IPS-NIHi7 (cell line): ENCODE measurements at regions not wholly inside any gene's neighbourhood (a gene's known extent, or its start where the extent isn't known, plus 50 kb on each side); places are given as distances from the start of the nearest gene placed in this dataset.

Experiments
- DNase-seq: peaks from one replicate; pipeline ENCODE4 v3.0.0; 2012; ENCODE audit warnings: mixed read lengths; ENCODE audit errors: extremely low spot score

DNA sequence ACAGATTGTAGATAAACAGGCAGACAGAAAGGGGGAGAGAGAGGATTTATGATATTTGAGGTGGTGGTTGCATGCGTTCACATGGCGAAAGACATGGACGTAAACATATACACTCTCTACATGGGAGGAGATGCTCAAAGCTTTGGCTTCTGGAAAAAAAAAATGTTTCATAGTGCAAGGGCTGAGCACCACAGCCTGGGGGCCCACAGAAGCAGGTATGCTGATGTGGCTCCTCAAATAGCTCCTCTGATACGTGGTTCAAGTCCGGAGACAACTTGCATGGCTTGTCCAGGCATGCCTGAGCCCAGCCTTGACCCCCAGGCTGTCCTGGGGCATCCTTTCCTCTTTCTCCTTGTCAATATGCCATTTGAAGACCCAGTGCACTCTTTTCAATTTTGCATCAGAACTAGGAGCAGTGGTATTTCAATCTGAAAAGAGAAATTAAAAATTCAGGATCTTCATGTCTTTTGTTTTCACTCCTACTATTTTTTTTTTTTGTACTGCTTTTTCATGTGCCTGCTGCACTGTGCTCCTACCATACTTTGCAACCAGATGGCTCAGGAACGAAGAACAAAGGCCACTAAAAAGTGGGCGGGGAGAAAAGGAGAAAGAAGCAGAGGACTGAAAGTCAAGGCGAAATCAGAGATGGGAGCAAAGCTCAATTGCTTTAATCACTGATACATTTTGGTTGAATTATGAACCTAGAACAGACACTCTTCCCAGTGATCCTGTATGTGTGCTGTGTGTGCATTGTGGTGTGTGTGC is 495.7 kb upstream of the TCF4 start:
- DNase-seq: no peak

DNA sequence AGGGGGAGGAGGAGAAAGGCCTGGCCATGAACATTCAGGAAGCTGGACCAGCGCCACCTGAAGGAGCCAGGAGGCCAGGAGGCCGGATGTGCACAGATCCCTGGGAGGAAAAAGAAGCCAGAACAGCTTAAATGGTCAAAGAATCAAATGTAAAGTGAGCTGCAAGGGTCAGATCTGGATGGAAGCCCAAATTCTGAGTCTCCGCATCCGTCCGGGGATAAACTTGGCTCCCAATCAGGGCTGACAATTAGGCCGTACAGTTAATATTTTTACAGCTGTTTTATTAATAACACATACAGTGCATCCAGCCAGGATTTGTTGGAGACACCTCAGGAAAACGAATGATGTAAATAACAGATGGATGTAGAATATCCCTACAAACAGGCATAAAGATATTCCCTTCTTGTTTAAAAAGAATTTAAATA is 495.1 kb upstream of the TCF4 start:
- peak; percentile 30 for DNase-seq

DNA sequence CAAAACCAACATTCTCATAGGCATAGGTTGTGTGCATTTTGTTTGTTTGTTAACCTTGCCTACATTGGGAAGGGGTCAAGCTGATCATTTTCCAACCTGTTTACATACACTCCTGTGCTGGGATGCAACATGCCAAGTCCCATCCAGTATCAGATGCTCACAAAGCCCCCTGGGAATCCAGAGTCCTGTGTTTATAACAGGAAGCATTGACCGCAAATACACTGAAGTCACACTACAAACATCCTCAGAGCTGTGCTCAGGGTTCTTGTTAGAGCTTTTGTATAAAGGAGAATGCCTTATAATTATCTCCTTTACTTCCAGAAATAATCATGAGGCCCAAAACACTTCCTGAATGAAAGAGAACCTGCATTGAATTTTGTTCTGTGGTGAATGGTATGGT is 488.7 kb upstream of the TCF4 start:
- DNase-seq: no peak

DNA sequence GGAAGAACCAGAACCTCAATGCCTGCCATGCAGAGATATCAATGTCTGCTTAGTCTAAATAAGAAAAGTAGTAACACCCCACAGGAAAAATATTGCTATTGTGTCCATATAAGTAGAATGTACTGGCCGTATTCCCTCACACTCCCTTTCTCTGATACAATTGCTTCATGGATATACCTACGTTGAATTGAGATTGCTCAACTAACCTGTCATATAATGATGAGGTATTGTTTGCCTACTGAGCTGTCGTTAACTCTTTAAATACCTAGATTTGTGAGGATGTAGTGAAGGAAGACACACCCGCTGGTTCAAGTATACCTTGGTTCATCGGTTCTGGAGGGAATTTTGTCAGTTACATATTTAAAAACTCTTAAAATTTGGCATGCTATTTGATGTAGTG is 480.7 kb upstream of the TCF4 start:
- DNase-seq: no peak

DNA sequence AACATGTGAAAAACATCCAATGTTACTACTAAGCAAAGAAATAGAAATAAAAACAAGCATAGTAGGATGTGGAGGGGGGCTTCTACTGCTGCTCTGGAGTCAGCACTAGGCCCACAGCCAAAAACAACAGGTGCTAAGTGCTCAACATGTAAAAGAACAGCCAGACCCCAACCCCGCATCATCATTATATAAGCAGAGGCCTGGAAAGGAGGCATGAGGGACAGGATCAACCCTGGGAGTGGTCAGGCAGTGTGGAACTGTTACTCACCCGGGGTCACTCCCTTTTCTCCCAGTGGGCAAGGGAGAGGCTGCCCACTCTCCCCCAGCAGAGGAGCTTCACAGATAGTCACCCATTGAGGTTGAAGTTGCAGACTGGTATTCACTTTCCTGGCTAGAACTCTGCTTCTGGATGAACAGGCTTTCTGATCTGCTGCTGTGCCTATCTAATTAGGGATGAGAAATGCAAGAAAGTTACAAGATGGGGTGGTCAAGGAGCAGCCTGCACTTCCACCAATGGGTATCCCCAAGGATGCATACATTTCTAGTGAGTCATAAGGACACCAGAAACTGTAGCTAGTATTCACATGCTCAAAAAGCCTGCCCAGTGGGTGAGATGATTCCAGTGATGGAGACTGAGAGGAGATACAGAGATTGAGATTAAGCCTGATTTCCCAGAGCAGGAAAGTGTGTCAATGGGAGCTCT is 480.1 kb upstream of the TCF4 start:
- DNase-seq: no peak

DNA sequence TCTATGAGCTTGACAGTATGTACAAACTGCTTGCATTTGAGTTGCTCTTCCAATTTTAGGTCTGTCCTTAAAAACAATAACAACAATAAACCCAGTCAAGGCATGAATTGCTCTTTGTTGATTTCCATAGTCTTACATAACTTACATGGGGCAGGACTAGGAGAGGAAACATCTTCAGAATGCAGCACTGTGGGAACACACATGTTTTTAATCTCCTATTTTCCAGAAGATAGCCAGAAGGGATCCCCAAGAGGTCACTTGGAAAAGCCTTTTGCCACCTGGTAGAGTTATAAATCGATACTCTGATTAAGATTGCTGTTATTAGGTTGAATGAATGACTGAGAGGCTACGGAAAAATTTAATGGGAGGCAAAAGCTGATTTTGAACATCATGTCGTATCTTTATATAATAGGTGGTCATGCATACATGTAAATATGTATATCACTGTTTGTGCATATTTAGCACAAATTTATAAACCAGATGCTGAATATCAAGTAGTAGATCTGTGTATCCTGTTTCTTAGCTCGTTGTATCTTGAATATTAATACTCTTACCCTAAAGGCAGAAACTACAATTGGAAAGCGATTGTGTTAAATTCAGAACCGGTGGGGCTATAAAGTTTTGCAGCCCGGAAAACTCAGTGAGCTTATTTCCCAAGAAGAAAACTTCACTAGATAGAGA is 479.4 kb upstream of the TCF4 start:
- no peak for DNase-seq

DNA sequence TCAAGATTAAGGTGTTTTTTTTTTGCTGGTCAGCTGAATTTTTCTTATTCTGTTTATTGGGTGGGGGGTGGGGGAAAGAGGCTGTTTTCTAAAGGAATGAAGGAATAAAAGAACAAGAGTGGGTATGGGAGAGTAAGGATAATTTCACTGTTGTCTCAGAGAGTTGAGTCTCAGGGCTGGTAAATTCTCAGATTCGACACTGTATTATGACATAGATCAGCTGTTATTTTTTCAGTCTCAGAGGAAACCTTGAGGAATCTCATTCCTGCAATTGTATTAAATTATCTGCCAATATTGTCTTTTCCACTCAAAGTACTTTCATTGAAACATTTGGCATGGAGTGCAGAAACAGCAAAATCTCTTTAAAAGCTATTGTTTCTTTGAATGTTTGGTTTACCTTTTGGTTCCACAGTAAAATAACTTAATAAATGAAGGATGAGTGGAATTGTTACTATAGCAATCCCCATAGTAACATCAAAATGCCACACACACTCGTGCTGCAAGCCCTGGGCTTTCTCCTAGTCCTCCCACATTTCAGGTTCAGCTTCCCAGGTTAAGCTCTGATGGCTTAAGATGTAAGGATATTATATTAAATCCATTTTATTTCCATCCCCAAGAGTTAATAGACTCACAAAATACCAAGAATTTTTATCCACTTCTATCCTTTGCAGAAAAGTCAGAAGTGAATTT is 478.7 kb upstream of the TCF4 start:
- DNase-seq: no peak

DNA sequence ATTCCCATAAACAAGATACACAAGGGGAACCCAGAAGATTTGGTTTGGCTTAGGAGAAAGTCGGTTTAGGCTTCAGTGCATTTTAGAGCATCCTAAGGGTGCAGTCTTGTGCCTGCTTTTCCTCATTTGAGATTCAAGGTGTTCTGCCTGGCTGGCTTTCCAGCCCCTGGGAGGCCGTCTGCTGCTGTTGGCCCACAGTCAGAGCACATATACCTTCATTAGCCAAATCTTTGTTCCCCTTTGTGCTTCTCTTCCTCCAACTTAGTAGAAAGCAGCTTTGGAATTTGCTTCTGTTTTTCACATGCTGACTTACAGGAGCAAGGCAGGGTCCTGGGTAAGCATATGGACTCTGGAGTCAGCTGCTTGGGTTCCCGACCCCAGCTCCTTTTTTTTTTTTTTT is 477.1 kb upstream of the TCF4 start:
- no peak for DNase-seq

DNA sequence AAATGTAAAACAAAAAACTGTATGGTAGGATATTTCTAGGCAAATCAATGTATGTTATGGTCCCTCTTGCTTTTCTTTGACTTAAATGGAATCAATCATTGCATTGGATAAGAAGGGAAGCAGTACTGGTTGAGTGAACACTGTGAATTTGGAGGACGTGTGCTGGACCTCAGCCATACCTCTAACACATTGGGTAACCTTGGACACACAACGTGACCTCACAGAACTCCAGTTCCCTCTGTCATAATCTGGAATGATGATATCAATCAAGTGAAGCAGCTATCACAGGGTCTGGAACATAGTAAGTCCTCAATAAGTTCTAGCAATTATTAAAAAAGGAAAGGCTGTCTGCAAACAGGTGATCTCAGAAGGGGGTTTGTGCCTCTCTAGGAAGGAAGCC is 474.9 kb upstream of the TCF4 start:
- DNase-seq: no peak

DNA sequence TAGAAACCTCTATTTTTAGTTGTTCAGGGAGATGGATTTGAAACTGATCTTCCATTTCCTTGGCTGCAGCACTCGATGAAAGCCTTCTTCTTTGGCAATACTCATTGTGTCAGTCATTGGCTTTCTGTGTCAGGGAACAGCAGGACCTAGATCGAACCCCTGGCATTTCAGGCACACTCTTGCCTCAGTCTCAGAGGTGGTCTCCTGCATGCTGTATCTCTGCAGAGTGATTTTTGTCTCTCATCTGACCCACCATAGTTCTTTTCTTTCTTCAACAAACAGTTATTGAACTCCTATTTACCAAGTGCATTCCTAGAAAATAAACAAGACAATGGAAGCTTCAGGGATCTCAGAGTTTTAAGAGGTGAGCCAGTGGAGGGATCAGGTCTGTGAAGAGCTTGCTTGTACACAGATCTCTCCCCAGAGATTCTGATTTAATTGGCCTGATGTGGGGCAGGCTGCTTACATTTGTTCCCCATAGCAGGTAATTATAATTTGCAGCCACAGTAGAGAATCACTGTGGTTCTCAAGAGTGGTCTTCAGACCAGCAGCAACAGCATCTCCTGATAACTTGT is 473.1 kb upstream of the TCF4 start:
- no peak for DNase-seq

DNA sequence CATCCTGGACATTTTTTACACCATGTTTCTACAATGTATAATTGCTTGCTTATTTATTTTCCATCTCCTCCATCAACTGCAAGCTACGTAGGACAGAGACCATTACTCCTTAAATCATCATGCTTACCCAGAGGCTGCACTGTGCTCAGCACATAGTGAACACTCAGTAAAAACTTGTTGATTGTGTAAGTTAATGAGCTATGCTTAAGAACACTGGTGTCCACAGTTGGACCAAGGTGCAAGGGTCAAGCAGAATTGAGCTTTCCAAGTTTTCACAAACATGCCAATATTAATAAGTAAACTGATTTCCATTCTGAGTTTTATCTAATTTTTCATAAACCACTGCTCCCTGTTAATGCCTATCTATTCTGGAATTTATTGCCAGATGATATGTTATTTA is 464.2 kb upstream of the TCF4 start:
- no peak for DNase-seq

DNA sequence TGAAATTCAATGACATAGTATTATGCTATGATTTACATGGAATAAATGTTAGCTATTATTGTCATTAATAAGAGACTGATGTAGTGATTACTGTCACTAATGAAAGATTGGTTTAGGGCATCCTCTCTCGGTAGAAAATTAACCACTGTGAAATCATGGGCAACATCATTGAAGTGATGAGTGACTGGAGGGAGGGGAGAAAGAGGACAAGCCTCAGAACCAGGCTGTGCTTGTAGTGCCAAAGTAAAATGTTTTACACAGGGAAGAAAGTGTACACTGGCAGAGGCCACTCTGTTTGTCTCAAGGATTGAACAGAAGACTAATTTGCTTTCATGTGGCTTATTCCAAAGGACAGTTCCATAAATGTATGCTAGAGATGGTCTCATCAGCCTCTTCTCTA is 456.2 kb upstream of the TCF4 start:
- no peak for DNase-seq

DNA sequence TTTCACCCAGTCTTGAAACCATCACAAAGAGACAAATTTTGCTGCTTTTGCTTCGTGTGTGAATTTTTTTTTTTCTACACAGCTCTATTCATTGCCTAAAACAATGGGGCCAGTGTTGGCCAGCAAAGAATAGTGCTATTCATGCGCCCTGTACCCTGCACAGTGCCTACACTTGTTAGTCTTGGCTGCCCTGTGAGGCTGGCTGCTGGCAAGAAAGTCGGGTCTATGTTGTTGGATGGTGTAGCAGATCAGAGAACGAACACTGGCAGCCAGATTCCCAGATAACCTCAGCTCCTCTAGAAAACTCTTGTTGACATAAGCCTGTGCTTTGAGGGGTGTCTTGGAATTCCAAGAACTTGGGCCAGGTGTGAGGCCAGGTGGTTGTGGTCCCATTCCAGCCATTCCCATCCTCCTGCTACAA is 455.7 kb upstream of the TCF4 start:
- DNase-seq: no peak

DNA sequence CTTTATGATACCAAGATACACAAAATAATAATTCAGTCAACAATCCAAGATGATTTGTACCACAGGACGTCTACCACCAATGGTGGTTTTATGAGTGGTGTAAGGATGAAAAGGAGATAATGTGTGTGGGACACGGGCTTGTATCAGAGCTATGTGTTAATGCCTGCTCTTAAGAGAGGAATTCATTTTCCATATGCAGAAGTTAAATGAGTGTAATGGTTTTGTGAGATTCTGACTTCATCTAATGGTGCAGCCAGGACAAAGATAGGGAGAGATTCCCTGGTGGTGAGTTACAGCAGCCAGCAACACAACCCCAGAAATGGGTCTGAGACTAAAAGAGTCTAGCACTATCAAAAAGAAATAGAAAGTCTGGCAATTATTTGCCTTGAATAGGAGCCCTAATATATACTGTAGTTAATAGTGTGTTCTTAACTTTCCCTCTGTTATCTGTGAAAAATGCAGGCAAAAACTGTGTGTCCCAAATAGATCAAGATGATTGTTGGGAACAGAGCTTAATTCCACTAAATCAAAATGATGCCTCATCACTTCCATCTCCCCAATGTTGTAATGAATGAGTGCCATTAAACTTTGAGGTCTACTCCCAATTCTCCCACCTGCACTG is 455.0 kb upstream of the TCF4 start:
- DNase-seq: no peak

DNA sequence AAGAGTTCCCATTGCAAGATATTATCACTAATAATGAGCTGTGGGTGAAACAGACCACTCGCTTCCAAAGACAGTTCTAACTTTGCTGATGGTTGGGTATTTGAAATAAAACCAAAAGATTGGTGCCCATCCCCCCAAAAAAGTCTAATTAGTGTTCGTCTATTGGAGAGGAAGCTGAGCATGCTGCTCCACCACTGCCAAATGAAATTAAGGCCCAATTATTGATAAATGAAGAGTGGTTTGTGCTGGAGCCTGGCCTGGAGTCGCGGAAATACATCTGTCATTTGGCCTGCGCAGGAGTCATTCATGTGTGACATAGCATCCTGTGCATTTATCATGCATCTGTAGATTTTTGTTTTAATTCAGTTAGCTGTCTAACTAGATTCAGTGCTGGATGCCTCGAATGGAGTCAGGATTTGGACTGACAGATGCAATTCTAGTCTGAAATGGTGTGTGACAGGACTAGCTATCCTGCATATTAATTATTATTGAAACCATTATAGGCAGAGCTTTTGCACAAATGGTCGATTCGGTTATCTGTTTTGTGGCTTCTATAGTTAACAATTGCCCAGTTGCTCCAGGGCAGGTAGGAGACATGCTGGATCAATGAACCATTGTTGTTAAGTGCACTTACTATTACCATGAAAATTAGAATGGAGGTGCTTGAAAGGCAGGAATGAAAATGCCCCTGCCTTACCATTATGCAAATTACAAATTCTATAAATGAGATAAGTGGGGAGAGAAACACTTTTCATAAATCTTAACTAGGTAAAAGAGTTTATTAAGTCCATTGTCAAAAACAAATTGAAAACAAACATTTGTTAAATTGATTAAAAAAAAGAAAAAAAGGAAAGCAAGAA is 450.4 kb upstream of the TCF4 start:
- DNase-seq: no peak

DNA sequence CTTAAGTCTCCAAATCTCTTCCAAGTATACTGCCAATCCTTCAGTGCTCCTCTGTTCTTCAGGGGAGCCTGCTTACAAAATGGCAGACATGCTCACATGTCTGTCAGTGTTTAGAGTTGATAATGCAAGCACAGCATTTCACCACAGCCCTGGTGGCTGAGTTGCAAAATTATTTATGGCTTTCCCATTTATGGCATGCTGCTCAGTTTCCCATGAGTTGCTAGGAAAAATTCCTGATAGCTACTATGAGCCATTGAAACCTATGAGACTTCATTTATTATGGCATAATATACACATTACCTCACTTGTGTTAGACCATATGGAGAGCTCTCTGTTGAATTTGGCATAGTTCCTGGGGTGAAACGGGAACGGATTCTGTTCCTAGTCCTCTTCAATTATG is 448.7 kb upstream of the TCF4 start:
- no peak for DNase-seq

DNA sequence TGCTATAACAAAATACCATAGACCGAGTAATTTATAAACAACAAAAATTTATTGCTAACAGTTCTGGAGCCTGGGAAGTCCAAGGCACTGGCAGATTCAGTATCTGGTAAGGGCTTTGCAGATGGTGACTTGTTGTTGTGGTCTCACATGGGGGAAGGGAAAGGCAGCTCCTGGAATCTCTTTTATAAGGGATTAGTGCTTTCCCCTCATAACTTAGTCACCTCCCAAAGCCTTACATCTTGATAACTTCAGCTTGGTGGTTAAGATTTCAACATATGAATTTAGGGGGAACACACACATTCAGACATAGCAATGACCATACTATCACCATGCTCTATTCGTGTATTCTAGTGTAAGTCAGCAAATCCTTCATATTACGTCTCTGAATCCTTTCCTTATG is 447.6 kb upstream of the TCF4 start:
- DNase-seq: no peak

DNA sequence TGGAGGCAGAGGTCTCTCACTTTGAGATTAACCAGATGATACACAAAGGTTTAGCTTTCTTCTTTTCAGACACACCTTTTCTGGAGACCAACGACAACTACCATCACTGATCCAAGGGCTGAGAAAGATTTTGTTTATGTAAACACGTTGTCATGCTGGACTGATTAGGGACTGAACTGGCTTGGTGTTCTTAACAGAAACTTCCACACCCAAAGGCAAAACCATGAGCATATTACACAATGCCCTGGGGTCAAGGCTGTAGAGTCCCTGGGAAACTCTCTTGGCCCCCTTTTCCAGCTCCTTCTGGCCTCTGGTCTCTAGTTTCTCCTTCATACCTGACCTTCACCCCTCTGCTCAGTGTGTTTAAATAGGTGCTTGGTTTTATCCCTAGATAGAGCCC is 447.0 kb upstream of the TCF4 start:
- no peak for DNase-seq

DNA sequence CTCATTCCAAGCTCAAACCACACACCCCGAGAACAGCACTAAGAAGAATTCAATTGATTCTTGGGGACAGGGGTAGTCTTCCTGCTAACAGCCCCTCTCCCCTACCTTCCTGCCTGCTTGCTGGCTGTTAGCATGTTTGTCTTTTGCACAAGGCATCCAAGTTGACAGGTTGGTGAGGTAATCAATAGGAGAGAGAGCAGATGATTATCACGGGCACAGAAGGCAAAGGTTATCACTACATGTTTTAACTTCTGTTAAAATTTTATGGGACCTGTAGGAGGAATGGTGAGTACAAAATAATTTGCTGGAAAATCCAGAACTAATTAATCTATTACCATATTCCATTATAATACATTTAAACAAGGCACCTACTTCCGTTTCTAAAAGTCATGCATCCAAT is 442.1 kb upstream of the TCF4 start:
- no peak for DNase-seq

DNA sequence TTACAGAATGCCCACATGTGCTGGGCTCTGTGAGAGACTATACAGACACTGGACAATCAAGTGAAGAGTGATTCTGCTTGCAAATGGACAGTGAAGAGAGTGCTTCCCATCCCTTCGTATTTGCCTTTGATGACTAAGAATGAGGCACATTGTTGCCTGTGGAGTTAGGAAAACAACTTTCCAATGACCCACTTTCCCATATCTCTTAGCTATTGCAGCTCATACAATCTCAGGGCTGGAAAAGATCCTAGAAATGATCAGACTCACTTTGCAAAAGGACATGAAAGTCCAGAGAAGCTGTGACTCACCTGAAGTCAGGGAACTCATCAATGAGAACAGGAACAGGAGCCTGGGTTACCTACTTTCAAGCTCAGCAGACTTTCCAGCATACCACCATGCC is 440.5 kb upstream of the TCF4 start:
- no peak for DNase-seq

DNA sequence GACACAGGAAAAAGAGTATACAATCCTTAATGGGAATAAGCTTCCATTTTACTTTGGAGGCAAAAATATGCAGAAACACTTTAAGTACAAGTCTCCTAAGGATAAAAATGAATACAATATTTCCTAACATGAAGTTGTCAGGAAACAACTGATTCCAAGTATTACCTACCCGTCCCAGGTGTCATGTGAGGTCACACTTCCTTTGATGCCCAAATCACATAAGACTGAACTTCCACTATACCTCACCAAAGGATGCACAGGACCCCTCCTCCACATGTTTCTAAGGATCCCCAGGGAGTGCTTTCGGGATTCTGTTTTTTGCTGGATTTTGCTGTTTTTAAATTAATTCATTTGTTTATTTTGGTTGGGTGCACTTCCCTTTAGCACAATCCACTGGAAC is 438.5 kb upstream of the TCF4 start:
- DNase-seq: no peak
